Activated CD4-positive, alpha-beta T cell treated with anti-CD3 and anti-CD28 coated beads for 24 hours (primary cell): ENCODE measurements at regions not wholly inside any gene's neighbourhood (a gene's known extent, or its start where the extent isn't known, plus 50 kb on each side); places are given as distances from the start of the nearest gene placed in this dataset.
A peak's percentile ranks its signal among the peaks of the same experiment; 100 is the strongest.

Experiments
- DNase-seq, 2 donors: peaks; one replicate each; pipeline ENCODE4 v3.0.0-alpha.2; 2020; ENCODE audit warnings: low read depth in 2 of 2

- DNase-seq: no peak
Observed at GRCh38 chr6:105907991-105908390, 178.1 kb upstream of the PRDM1 start.

- no peak for DNase-seq
Observed at GRCh38 chr6:105907301-105907700, 178.8 kb upstream of the PRDM1 start.

DNA sequence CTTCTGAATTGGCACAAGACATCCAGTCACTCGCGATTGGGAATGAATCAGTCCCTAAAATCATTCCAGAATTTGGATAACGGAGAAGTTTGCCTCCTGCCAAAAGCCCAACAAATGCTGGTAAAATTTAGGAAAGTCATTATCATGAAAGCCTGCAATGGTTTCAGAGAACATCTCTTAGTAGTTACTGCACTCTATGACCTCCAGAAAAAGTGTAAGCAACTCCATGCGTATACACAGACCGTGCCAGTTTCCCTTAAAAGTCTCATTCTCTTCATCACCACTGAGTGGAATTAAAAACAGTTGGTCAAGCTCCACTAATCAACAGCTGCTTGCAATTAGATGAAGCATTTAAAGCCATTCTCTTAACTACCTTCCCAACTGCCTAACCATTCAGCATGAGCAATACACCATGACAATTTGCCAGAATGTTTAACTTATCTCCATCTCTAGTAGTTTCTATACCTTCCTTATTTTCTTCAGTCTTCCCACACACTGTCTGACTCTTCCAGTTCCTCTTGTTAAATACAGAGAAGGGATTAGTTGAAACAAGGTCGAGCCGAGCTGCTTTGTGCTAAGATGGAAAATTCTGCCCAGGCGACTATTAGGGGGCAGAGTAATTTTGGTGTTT is 183.6 kb upstream of the PRDM1 start:
- no peak for DNase-seq

GRCh38 chr6:105901583-105901982 is 184.6 kb upstream of the PRDM1 start:
- no peak for DNase-seq

DNA sequence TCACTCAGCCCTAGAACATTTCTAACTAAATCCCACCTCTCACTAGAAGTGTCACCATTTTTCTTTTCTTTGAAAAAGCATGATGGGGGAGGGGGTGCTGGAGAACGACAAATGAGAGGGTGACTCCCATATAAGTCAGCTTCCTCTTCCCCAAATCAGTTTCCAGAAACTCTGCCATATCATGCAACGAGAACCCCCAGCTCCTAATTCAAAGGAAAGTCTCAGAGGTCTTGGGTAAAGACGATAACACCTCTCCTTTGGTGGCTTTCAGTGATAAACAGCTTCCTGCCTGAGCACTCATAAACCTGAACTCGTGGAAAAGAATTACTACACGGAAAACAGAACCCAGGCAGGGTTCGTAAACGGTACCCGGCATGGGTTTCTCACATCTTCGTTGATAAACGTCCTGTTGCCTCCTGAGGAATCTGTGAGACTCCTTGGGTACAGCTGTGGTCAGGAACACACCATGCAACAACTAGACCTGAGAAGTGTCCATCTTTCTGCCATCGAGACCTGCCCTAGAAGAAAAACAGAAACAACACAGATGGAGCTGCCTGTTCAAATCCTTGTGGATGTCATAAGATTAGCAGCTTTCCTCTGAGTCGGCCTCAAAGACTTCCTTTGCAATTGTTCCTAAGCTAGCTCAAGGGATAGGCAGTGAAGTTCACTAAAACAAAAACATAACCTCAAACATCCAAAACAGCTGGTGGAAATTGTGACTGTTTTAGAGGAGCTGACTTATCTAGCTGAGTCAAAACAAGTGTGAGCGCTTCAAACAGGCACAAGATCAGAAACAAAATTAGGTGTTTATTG is 185.8 kb upstream of the PRDM1 start:
- peak in 1 of 2 donors; percentile 9 for DNase-seq

GRCh38 chr6:105898286-105898685 is 187.8 kb upstream of the PRDM1 start:
- no peak for DNase-seq

GRCh38 chr6:105897131-105897530 is 189.0 kb upstream of the PRDM1 start:
- no peak for DNase-seq

GRCh38 chr6:105896821-105897095 is 189.4 kb upstream of the PRDM1 start:
- no peak for DNase-seq

DNA sequence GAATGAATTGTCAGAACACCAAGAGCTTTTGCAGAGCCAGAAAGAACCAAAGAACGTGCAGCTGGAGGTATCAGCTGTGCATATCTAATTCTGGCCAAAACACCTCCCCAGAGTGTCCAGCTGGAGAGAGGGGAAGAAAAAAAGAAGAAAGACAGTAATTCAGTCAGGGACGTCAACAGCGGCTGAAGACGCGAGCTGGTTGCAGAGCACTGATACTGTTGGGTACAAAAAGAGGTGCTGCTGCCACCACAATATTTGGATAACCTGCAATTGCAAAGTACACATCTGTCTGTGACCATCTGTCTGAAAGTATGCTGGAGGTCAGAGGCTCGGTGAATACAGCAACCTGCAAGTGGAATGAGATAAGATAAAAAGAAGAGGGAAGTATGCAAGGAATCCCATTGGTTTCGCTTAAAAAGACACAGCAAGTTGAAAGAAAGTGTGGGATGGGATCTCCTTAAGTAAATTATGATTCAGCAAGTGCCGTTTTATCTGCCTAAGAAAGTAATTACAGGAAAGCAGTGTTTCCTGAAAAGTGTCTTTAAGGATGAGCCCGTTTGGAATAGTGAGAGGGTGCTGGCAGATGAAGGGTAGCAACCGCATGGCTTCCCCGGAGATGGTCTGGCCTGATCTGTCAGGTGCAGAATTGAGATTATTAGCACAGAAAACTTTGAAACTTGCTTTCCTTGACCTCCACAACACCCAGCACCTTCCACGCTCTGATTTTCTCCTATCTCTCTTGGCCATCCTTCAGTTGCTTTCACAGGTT is 189.9 kb upstream of the PRDM1 start:
- no peak for DNase-seq

- DNase-seq: no peak
Observed at GRCh38 chr6:105894556-105894955, 191.6 kb upstream of the PRDM1 start.

GRCh38 chr6:105893741-105894140 is 192.4 kb upstream of the PRDM1 start:
- DNase-seq: no peak

DNA sequence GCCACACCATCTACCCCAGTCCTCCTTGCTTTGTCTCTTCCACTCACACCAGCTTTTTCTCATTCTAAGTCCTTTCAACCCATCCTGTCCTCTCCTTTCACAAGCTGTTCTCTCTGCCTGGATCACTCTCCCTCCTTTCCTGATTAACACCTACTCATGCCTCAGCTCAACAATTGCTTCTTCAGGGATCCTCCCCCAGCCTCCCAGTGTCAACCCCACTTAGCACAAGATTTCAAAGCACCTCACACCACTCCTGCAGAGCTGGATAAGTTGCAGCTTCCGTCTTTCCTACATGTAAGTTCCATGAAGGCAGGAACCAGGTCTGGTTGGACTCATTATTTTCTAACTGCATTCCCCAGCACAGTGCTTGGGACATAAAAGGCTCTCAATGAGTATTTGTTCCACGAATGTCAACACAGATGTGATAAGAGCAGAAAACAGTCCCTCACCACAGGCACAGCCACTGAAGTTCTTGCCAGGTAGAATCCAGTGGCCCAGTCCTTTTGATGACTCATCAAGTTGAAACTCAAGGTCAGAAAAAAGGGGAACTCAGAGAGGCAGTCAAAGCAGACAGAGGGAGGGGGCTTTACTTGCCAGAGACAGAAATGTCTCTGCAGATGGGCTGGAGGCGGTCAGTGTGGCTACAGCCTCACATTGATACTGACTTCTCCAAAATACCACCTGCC is 193.4 kb upstream of the PRDM1 start:
- DNase-seq: no peak

DNA sequence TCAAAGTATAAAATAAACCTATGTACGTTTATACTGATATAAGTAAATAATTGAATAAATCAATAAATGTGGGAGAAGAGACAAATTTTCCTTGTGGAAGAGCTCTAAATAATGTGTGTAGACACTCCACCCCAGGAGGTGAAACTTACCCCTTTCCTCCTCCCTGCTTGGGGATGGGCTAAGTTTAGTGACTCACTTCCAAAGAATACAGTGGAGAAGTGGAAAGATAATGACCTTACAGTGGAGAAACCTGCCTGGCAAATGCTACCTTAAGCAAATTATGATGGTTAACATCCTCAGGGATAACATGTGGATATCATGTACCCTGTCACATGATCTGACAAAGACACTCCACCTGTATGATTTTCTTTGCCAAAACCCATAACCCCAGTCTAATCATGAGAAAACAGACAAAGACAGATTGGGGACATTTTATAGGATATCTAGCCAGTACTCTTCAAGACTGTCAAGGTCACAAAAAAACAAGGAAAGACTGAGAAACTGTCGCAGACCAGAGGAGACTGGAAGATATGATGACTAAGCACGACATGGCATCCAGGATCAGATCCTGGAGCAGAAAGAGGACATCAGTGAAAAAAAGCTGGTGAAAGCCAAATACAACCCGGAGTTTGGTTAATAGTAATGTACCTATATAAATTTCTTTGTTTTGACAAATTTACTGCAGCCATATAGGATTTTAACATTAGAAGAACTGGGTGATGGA is 195.5 kb upstream of the PRDM1 start:
- DNase-seq: no peak

DNA sequence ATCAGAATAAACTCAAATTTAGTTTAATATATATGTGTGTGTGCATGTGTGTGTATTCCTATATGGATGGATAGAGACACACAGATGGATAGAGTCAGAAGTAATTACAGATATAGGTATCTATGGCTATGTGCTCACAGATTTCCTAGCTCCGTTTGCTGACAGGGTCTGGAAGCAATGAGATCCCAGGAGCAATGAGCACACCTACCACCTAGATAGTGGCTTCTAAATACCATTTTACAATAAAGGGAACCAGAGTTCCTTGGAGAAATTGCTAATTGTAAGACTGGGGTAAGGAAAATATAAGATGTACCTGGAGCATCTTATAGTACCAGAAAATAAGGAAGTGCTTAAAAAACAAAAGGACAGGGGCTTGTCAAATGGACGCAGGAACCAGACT is 196.2 kb upstream of the PRDM1 start:
- no peak for DNase-seq

DNA sequence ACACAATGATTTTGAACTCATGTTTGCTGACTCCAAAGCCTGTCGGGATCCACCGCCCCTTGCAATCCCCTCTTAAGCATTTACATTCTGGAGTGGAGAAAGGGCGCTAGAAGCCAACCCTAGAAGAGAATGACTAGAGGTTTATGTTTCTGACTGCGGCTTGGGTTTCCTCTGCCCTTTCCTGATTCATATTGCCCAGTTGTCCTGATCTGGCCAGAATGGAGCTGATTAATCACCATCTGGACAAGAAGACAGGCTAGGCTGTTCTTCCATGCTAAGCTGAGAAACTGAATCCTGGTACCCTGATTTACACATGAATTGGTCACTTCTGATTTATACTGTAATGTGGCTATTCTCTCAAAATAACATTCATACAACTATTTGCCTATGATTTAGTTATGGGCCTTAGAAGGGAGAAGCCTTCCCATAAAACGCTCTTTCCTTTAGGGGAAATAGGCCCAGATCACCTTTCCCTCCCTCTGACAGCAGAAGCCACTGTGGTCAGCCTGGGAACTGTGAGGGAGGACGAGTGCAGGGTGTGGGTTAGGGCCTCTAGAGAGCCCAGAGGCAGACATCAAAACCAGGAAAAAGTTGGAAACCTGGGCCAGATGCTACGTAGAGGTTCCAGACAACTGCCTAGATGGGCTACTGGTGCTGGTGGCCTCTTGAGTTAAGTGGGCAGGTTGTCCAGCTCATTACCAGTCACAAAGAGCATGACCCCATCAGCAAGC is 199.2 kb upstream of the PRDM1 start:
- DNase-seq: no peak

DNA sequence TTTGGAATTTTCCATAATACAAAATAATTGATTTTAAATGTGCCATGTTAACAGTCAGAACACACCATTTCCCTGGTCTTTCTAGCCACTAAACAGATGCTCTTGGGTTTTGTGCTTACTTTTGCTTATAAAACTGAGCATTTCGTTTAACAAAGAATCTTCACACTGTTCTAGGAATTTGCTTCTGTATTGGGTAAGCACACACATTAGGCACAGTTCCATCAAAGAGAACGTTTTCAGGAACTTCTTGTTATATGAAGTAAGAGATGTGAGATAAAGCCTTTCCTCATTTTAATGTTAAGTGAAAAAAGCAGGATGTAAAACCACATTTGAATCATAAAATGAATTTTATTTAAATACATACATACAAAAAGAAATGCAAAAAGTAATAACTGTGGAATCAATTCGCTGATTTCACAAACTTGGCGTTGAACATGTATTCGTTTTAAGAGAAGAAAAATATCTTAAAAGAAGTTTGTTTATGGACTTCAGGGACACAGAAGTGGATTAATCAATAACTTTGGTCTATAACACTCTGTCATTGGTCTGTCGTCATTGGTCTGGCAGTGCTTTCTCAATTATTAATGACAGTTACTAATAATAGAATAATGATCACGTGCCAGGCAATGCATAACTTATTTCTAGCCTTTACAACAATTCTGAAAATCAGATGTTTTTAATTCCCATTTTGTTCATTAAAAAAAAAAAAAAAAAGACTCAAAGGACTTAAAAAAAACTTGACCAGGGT is 199.9 kb upstream of the PRDM1 start:
- DNase-seq: no peak

GRCh38 chr6:105884426-105884825 is 201.7 kb upstream of the PRDM1 start:
- DNase-seq: no peak

DNA sequence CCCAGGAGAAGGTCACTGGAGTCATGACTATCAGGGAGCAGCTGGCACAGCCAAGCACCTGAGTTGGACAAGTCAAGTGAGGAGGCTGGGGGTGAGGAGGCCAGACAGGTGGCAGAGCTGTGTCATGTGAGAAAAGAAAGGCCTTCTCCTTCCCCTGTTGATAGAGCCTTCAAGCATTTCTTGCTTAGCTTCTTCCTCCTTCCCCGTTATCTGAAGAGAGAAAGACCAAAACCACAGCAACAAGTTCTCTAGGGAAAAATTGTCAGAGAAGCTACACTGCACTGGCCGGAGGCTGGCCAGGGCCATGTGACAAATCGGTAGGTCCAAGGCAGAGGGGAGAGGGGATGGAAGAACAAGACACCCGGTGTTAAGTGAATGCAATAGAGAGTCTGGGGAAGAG is 202.1 kb upstream of the PRDM1 start:
- no peak for DNase-seq

DNA sequence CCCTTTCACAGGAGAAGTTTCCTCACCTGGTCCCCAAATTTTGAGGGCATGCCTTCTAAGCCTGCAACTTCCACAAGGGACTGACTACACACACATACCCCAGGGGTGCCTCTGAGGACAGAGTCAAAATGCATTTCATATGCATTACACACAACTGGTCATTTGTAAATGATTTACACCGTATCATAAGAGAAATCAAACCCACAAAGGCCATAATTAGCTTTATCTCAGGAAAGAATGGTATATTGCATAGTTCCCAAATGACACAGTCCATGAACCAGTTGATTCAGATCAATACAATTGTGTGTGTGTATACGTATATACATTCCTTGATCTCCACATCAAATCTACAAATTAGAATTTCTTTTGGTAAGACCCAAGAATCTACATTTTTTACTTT is 203.3 kb upstream of the PRDM1 start:
- no peak for DNase-seq

DNA sequence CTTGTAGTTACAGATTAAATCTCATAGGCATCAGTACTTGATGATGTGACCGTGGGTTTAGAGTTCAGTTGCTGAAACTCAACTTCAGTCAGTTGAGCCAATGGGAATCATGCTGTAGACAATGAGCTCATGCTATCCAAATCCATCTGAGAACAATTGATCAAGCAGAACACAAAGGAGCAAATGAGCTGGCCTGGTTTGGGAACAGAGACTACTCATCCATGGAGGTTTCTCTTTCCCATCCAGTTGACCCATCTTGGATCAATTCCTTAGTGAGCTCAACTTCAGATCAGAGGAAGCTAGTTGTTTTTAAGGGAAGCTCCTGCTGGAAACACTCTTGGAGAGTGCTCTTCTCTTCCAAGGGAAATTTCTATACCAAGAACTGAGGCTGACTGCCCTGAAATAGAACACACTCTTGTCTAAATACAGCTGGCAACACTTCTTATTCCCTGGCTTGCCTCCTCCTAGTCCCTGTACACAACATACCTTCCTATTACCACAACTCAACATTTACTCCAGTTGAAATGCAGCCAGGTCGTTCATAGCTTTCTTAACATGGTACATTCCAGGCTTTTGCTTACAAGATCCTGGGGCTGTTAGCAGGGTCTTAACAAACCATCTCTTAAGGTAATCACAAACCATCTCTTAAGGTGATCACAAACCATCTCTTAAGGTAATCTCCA is 203.9 kb upstream of the PRDM1 start:
- DNase-seq: no peak
